SIG-M5 treated with dmso at 0.1 percent for 504 hours (cell line): ENCODE measurements at regions not wholly inside any gene's neighbourhood (a gene's known extent, or its start where the extent isn't known, plus 50 kb on each side); places are given as distances from the start of the nearest gene placed in this dataset.
"Not testable (repeated sequence)": the region's sequence is repeated elsewhere in the genome, so short reads cannot be mapped to it uniquely, and the experiment has no call there.

ENCODE experiments used
- DNase-seq: peaks from one replicate; lab custom pipeline; 2025; ENCODE audit not compliant: unreplicated experiment; lab: John Stamatoyannopoulos, UW

DNA sequence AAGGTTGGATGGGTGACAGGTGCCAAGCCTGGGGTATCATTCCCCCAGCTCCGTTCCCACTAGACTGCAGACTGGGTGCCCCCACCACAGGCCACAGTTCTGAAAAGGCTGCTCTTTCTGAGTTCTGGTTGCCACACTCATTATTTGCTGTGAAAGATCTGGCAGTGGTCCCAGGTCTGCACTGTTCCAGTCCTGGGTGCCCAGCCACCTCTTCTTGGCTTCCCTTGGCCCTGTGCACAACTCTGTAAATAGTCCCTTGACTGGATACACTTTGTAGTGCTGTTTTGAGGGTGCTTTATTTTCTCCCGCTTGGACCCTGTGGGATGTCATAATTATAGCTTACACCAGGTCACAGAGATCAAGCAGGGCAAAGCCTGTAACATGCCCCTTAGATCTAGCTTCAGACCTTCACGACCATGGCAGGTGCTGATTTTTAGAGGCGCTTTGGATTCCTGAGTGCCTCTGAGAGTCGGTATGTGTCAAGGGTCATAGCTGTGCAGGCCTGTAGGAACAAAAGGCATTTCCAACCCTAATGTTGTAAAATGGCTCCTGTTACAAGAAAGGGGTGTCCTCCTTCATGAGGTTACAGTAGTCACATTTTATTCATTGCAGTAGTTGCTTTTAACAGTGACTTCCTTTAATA lies 344.9 kb downstream of the ICE1 start:
- no peak for DNase-seq

DNA sequence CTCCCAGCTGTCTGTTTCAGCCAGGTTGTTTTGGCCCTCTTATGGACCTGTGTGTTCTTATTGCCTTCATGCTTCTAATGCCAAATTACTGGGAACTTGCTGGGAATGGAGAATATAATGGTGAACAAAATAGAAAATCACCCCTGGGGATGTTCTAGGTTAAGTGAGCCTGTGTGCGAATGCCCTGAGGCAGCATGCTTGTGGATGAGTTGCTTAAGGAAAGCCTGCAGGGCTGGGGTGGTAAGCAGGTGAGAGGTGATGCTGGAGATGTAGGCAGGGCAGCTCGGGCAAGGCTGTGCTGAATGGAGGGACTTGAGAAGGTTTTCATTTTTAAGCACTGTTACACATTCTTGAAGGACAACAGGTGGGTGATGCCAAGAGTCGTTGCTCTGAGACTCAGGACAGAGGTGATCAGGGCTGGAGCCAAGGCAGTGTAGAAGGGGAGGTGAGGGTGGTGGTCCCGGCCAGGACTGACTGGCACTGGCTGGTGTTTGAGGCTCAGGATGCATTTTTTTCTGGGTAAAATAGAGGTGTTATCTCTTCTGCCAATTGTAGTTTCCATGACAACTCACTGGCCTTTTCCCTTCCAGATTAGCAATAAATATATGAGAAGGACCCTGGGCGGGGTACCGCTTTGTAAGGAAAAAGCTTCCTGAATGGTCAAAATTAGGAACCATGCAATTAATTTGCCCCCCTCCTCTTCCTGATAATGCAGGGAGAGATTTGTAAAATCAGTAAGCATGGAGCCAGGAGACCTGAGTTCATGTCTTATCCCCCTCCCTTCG lies 342.8 kb downstream of the ICE1 start:
- DNase-seq, result no peak

DNA sequence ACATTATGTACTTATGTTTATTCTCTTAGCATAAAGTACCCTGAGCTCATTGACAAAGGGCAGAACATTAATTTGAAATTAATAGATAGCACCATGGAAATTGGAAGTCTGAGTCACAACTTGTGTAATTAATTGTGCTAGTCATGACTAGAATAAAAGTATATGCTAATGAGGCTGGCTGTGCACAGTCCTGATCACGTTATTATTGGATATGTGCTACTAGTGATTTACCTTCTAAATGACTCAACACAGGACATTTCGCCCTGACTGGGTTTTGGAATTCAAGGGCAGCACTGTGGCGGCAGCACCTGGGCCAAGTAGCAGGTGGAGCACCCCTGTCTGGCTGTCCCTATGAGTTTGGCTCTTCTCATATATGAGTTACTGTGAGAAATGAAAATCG lies 341.8 kb downstream of the ICE1 start:
- DNase-seq, result no peak

DNA sequence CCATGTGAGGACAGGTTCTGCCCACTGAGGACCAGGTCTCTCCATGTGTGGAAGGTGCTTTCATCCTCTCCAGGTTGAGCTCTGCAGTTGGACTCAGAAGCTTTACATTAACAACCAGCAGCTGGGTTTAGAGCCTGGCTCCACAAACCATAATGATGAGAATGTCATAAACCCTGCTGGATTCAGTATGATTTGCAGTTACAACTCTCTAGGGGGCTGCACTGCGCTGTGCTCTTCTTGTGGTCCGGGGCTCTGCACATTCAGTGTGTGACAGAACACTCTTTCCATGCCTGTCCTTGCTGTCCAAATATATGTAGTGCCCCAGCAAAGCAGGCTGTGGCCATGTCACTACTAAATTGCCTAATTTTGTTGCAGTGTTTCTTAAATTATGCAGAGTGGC lies 334.3 kb downstream of the ICE1 start:
- no peak for DNase-seq

DNA sequence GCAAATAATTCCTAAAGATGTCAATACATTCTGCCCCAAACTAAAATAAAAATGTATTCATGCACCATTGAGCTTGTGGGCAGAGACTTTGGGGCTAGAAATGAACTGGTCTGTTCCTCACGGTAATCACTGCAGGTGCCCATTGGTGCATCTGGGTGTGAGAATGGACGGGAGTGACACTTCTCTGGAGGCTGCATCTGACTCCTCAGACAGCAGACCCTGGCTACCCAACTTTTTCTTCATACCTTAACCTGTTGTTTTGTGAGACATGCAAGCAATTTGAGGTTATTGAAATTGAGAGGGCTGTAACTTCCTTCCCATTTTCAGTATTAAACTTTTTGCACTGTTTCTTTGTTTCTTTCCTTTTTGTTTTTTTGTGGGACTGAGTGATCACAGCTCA lies 333.4 kb downstream of the ICE1 start:
- DNase-seq, result no peak

DNA sequence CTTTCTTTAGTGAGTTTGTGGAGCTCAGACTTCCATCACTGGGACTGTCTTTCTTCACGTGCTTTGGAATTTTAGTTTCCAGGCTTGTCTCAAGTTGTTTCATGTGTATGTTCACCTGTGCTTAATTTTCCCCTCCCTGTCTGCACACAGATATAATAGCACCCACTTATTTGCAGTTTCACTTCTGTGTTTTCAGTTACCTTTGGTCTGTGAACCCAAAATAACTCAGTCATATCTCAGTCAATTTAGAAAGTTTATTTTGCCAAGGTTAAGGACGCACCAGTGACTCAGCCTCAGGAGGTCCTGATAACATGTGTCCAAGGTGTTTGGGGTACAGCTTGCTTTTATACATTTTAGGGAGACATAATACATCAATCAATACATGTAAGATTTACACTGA lies 330.4 kb downstream of the ICE1 start:
- DNase-seq, result no peak

DNA sequence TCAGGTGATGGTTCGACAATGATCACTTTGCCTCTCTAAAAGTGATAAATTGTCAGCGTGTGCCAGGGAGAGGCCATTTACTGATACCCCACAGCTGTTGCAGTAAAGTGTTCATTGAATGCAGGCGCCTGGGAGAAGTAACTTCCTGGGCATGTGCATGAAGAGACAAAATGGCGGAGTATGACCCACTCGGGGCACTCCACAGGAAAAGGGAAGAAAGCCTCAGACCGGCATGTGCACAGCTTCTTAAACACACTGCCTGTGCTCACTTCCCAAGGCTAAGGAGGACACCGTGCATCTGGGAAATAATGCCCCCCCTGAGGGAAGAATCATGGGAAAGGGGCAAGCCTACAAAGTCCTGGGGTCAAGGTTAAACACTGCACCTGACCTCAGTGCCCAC lies 329.5 kb downstream of the ICE1 start:
- DNase-seq, result no peak

DNA sequence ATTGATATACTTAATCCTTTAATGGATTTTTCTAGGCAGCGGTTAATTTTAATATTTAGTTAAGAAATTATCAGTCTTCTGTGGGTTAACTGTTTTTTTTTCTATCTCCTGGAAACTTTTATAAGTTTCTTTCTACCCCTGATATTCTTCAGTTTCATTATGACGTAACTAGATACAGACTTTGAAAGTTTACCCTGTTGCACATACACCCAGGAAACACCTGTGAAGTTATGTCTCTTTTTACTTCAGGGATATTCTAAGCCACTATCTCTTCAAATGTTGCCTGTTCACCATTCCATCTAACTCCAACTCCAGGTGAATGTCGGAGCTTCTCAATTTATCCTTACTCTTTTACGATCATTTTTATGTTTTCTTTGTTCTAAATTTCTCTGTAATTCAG lies 329.0 kb downstream of the ICE1 start:
- DNase-seq, result no peak

DNA sequence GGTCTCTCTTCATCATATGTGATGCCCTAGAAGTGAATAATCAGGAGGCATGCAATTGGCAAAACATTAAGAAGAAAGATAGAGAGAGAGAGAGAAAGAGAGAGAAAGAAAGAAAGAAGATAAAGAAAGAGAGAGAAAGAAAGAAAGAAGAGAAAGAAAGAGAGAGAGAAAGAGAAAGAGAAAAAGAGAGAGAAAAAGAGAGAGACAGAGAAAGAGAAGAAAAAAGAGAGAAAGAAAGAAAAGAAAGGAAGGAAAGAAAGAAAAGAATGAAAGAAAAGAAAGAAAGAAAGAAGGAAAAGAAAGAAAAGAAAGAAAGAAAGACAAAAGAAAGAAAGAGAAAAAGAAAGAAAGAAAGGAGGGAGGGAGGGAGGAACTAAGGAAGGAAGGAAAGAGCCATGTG lies 318.9 kb downstream of the ICE1 start:
- no peak for DNase-seq

DNA sequence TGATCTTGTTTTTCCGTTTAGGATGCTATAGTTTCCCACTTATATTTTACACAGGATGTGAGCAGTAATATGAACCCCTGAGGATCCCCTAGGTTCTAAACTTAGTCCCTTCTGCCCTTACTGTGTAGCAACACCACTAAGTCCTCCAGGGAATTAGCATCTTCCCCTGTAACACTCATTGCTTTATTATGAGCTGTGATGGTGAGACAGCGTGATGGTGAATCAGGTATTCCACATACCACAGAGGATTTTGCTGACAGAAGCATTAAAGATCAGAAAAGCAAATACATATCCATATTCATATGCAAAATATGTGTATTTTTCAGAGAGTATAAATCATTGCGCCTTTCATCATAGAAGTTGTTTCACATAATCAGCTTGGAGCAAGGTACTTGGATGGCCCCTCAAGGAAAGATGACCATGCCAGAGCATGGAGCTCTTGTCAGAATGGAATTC lies 317.0 kb downstream of the ICE1 start:
- no peak for DNase-seq

DNA sequence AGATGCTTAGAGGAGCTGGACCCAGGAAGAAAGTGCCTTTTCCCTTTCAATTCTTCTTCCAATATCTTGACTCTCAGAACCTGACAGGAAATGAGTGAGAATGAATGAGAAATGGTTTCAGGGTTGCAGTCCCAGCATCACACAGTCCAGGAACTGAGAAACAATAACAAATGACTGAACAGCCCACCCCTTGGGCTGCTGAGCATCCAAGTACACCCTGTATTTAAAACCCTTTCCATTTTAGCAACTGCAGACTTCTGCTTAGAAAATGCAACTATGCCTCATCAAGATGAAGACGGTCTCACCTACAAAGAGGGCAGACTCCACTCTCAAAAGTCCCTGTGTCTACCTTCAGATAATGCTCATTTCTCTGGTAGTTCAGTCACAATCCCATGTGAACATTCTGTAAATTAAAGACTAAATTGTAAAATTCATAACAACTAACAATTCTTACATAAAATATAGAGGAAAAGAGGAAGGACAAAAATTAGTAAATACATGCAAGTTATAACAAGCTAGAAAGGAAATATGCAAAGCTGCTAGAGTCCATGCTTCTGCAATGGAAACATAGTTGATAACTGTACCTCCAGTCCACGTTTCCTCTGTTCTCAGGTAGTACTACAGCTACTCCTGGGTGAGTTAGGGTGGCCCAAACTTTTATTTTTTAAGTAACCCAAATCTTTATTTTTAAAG lies 316.5 kb downstream of the ICE1 start:
- DNase-seq, result no peak

DNA sequence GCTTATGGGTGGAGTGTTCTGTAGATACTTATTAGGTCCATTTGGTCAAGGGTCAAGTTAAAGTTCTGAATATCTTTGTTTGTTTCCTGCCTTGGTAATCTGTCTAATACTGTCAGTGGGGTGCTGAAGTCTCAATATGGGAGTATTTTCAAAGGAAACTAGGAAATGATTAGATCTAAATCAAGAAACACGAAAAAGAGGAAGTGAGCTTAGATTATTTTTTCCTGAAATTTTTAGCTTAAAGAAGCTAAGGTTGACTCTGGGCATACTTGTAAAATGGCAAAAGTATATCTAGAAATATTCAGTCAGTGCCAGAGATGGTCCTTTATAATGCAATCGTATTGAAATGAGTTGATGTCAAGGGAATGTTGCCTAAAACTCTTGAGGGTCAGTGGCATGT lies 313.5 kb downstream of the ICE1 start:
- DNase-seq, result no peak

DNA sequence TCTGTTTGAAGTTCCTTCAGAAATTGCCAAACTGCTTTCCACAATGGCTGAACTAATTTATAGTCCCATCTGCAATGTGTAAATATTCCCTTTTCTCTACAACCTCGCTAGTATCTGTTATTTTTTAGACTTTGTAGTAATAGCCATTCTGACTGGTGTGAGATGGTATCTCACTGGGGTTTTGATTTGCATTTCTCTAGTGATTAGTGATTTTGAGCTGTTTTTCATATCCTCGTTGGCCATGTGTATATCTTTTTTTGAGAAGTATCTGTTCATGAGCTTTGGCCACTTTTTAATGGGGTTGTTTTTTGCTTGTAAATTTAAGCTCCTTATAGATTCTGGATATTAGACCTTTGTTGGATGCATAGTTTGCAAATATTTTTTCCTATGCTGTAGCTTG lies 310.6 kb downstream of the ICE1 start:
- not testable (repeated sequence) for DNase-seq

DNA sequence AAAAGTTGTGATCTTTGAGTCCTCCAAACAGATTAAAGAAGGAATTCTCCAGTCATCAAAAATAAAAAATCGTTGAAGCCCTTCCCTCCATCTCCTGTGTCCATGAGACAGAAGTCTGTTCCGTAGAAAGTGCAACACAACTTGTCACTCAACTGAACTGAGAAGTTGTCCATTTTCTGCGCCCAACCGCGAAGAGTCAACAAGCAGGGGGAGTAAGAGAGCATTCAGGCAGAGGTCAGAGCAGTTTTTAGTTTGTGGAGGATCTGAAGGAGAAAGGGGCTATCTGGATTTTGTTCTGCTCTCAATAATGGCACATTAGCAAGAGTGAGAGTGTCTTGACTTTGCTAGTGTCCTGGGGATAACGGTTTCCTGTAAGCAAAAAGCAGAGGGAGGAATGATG lies 303.9 kb downstream of the ICE1 start:
- DNase-seq, result no peak

DNA sequence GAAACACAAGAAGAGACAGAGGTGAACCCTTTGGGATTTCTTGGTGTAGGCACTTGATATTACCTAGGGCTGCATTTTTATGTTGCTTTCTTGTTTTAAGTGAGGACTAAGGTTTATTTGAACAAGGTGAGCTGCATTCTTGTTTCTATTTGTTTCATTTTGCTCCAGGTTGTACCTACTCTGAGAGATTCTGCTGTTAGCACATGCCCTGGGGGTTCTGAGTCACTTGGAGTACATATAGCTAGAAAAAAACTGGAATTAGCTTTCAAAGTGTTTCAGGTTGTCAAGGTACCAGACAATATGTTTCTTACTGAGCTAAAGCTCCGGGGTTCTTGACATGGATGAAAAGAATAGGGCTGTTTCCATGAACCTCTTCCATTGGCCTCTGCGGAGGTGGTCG lies 299.4 kb downstream of the ICE1 start:
- DNase-seq, result peak; percentile 1

DNA sequence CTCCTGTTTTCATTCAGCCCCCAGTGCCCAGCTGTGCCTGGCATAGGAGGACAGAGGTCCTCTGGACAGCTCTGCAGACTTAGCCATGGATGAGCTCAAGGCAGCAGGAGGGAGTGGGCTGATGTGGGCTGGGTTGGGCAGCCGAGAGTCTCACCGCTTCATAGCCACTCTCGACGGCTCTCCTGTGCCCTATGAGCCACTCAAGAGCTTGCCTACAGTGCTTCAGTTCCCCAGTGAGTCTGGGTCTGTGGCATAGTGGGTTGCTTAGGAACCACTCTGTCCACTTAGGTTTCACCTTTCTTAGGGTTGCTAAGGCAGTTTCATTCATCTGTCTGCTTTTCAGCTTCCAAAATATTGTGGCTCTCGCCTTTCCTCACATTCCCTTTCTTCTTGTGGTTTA lies 296.8 kb downstream of the ICE1 start:
- DNase-seq, result no peak

DNA sequence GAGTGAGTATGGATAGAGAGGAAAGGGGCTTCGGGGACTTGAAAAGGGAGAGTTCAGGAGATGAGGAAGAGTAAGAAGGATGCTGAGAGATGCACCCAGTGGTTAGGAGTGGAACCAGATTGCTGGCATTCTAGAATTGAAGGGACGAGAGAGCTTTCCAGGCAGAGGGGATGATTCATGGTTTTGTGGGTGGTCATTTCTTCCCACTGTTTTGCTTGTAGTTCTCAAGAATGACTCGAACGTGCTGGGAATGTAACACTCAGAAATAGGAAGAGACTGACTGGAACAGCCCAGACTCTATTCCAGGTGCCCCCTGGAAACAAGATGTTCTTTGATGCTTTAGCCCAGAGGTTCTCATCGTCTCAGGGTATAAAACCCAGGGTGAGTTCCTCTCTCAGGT lies 294.2 kb downstream of the ICE1 start:
- DNase-seq, result no peak

DNA sequence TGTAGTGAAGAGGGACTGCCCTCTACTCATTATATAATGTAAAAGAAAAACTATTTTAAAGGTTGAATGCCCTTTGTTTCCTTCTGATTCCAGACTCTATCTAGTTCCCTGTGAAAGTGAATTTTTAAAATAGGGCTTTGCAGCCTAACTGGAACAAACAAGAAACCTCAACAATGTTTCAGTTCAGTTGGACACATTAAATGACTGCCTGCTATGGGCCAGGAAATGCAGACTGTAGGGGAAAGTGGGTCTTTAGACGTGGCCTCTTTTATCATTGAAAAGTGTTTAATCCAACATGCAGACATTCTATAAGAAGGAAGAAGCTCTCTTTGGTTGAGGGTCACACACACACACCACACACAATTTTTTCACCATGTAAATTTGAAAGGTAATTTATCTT lies 289.1 kb downstream of the ICE1 start:
- DNase-seq, result no peak

DNA sequence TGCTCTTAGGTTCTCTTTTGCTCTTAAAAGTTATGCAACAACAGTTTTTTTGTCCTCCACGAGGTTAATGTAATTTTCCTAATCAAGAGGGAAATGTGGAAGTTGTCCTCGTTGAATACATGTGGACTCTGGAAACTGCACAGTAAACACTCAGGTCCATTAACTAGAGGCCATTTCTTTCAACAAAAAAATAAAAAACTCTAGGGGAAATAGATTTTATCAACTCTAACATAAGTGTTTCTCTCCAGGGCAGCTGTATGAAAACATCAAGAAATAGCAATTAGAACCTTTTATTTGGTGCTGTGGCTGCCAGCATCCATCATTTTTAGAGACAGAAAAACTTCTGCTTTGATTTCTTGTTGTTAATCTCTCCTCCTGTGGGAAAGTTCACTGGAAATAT lies 288.6 kb downstream of the ICE1 start:
- DNase-seq, result no peak

DNA sequence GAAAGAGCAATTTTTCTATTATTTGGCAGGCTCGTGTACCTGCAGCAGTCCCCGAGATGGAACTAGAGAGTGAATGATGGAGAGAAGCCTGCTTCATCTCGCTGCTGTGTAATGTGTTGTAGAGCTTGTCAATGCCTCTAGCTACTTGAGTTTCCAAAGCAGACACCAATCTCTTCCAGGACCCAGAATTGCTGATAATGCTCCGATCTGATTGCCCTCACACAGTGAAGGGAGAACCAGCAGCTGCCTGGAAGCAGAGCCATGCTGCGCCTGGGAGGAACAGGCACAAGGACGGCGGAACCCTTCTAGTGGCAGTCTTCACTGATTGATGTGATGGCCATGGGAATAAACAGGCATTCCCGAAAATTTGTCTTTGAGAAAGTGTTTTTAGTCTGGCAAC lies 288.0 kb downstream of the ICE1 start:
- no peak for DNase-seq

DNA sequence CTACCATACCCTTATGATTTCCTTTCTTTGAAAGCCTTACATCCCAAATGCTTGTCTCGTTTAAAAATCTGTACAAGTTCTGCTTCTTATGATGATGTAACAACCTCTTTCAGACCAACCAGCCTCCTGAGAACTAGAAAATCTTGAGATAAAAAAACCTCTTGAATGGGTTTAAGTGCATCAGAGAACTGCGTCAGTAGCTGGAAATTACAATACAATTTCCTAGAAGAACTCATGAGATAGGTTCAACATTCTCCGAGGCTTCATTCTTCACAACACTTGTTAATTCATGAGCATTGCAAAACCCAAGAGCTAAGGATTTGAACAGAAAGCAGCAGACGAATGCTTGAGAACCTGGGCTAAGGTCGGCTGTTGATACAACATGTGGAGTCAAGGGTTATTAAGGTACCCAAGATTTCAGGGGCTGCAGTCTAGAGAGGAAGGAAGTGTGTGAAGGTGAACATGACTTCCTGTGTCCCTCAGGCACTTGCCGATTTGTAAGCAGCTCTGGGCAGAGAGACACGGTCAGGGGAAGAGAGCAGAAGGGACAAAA lies 286.0 kb downstream of the ICE1 start:
- DNase-seq, result no peak

DNA sequence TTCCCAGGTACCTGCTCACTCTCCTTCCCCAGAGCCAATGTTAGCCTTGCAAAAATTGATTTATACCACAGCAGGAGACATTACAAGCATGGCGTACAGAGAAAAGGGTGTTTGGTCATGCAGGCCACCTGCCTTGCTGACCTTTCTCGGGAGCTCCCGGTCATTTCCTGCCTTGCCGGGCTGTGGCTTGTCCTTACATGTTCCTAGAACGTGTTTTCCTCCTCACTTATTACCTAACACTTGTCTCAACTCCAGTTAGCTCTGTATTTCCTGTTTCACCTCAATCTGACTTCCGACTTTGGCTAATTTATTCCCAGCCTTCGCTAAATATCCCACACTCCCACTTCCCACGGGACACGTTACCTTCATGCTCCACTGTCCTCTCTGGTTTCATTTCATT lies 282.5 kb downstream of the ICE1 start:
- DNase-seq, result no peak
